SU-DHL-6 (cell line): ENCODE measurements at regions not wholly inside any gene's neighbourhood (a gene's known extent, or its start where the extent isn't known, plus 50 kb on each side); places are given as distances from the start of the nearest gene placed in this dataset.

Source experiments
- H2AFZ ChIP-seq: fragments of 200-600 bp; sonication (generic); 2 replicates; pipeline ENCODE4 v1.6.1; 2014; ENCODE audit warnings: low read depth, mild to moderate bottlenecking, moderate library complexity, mixed read lengths, antibody characterized with exemption, low read length; ENCODE audit not compliant: severe bottlenecking
- H3F3A ChIP-seq: fragments of 200-600 bp; shearing (Covaris generic); 2 replicates; pipeline ENCODE4 v1.6.0; 2016; ENCODE audit warnings: antibody characterized with exemption, mild to moderate bottlenecking; ENCODE audit not compliant: insufficient read depth
- H3K27ac ChIP-seq: fragments of 200-600 bp; sonication (generic); 2 replicates; pipeline ENCODE4 v1.5.1; 2016; ENCODE audit warnings: low read depth, mild to moderate bottlenecking, low read length, moderate library complexity, mixed read lengths
- H3K27me3 ChIP-seq: fragments of 200-600 bp; sonication (generic), shearing (Covaris generic); 2 replicates; pipeline ENCODE4 v1.6.0; 2014; ENCODE audit warnings: mild to moderate bottlenecking, low read length
- H3K36me3 ChIP-seq: fragments of 200-600 bp; sonication (generic); 2 replicates; pipeline ENCODE4 v1.6.1; 2014; ENCODE audit warnings: mild to moderate bottlenecking, low read length, mixed read lengths
- H3K4me2 ChIP-seq: fragments of 300-600, 200-600 bp; shearing (Covaris generic), sonication (generic); 2 replicates; pipeline ENCODE4 v1.6.0; 2014; ENCODE audit warnings: low read length, low read depth, mild to moderate bottlenecking; ENCODE audit not compliant: poor library complexity, severe bottlenecking
- H3K4me3 ChIP-seq: fragments of 200-600 bp; sonication (generic); 2 replicates; pipeline ENCODE4 v1.5.1; 2014; ENCODE audit warnings: antibody characterized with exemption, low read length, mild to moderate bottlenecking, mixed read lengths; ENCODE audit not compliant: insufficient read depth, poor library complexity, severe bottlenecking
- H3K79me2 ChIP-seq: fragments of 200-600 bp; sonication (generic); 2 replicates; pipeline ENCODE4 v1.6.1; 2014; ENCODE audit warnings: mild to moderate bottlenecking, low read length, moderate library complexity; ENCODE audit not compliant: insufficient read depth
- H3K9ac ChIP-seq: fragments of 200-600 bp; sonication (generic); 2 replicates; pipeline ENCODE4 v1.7.0; 2014; ENCODE audit warnings: mild to moderate bottlenecking, low read length
- H3K9me2 ChIP-seq: fragments of 200-600 bp; sonication (generic); replicated peaks from 2 replicates; pipeline ENCODE4 v1.6.1; 2014; ENCODE audit warnings: low read length; ENCODE audit not compliant: insufficient read depth
- H3K9me3 ChIP-seq: fragments of 200-600 bp; sonication (generic); 2 replicates; pipeline ENCODE4 v1.6.1; 2014; ENCODE audit warnings: low read length, mixed read lengths; ENCODE audit not compliant: insufficient read depth
- H4K20me1 ChIP-seq: fragments of 200-600 bp; sonication (generic); 2 replicates; pipeline ENCODE4 v1.6.1; 2014; ENCODE audit warnings: low read depth, mild to moderate bottlenecking, antibody characterized with exemption, low read length, moderate library complexity, mixed read lengths
- EZH2phosphoT487 ChIP-seq: fragments of 200-600 bp; sonication (generic), shearing (Covaris generic); conservative IDR thresholded peaks from 2 replicates; pipeline ENCODE4 v1.6.1; 2018; ENCODE audit warnings: mild to moderate bottlenecking, antibody characterized with exemption, low read length, moderate library complexity, mixed read lengths
- TF ChIP-seq, protein P1 (sequence below): fragments of 200-600 bp; sonication (generic); IDR thresholded peaks from one replicate; pipeline ENCODE4 v1.5.1; 2017; ENCODE audit warnings: antibody characterized with exemption, mild to moderate bottlenecking, low read length, moderate library complexity; ENCODE audit not compliant: insufficient read depth, poor library complexity, severe bottlenecking

DNA sequence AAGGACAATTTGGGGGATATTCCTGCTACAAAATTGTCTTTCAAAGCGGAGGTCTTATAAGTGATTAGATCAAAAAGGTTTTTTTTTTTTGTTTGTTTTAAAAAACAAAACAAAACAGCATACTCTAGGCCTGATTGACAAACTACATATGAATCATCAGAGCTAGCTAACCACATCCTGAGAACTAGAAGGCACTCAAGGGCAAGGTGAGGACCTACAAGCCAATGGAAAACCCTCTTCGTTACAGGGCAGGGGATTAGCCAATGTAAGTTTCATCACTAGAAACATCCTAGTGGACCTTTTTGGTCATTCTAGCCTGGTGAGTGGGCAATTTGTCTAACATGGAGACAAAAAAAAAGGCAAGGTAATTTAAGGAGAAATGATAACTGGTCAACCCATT lies 428.6 kb downstream of the RFC3 start:
- Histone ChIP-seq H2AFZ (no peak overlapping the region), H3K4me2 (no peak overlapping the region), H4K20me1 (no peaks in the 10 kb centered on the region; the same call in 1 of the 2 replicates), H3K9me2 (no peaks in the 10 kb centered on the region), H3K79me2 (no peaks in the 10 kb centered on the region), H3K9me3 (no peaks in the 10 kb centered on the region), H3K4me3 (no peak overlapping the region), H3K27me3 (no peaks in the 10 kb centered on the region), H3K27ac (no peak overlapping the region), H3K9ac (no peak overlapping the region), H3K36me3 (no peaks in the 10 kb centered on the region), H3F3A (no peaks in the 10 kb centered on the region)
- TF ChIP-seq, protein P1, sequence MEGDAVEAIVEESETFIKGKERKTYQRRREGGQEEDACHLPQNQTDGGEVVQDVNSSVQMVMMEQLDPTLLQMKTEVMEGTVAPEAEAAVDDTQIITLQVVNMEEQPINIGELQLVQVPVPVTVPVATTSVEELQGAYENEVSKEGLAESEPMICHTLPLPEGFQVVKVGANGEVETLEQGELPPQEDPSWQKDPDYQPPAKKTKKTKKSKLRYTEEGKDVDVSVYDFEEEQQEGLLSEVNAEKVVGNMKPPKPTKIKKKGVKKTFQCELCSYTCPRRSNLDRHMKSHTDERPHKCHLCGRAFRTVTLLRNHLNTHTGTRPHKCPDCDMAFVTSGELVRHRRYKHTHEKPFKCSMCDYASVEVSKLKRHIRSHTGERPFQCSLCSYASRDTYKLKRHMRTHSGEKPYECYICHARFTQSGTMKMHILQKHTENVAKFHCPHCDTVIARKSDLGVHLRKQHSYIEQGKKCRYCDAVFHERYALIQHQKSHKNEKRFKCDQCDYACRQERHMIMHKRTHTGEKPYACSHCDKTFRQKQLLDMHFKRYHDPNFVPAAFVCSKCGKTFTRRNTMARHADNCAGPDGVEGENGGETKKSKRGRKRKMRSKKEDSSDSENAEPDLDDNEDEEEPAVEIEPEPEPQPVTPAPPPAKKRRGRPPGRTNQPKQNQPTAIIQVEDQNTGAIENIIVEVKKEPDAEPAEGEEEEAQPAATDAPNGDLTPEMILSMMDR: no peak
- no peak for TF ChIP-seq EZH2phosphoT487

GRCh38 chr13:34247596-34247995 lies 429.6 kb downstream of the RFC3 start:
- Histone ChIP-seq H3K4me2 (no peak overlapping the region), H3K9me2 (no peaks in the 10 kb centered on the region), H3K9ac (no peak overlapping the region), H3K9me3 (no peaks in the 10 kb centered on the region), H3K27me3 (no peaks in the 10 kb centered on the region), H3K27ac (no peak overlapping the region), H4K20me1 (no peaks in the 10 kb centered on the region; the same call in 1 of the 2 replicates), H3K79me2 (no peaks in the 10 kb centered on the region), H2AFZ (no peak overlapping the region), H3K4me3 (no peak overlapping the region), H3K36me3 (no peaks in the 10 kb centered on the region), H3F3A (no peaks in the 10 kb centered on the region)
- no peak for TF ChIP-seq EZH2phosphoT487
- TF ChIP-seq, protein P1: no peak

GRCh38 chr13:34249546-34250039 lies 431.6 kb downstream of the RFC3 start:
- H3K9me2 ChIP-seq: no peaks in the 10 kb centered on the region
- no peaks in the 10 kb centered on the region for H3F3A ChIP-seq
- H3K9ac ChIP-seq: no peak overlapping the region
- no peak overlapping the region for H3K27ac ChIP-seq
- H2AFZ ChIP-seq: no peak overlapping the region
- H3K4me3 ChIP-seq: no peak overlapping the region
- no peaks in the 10 kb centered on the region for H3K36me3 ChIP-seq
- no peaks in the 10 kb centered on the region for H3K79me2 ChIP-seq
- no peak overlapping the region for H3K4me2 ChIP-seq
- TF ChIP-seq, protein P1: no peak
- no peak for TF ChIP-seq EZH2phosphoT487
- H3K27me3 ChIP-seq: no peaks in the 10 kb centered on the region
- H4K20me1 ChIP-seq: no peaks in the 10 kb centered on the region; the same call in 1 of the 2 replicates
- H3K9me3 ChIP-seq: no peaks in the 10 kb centered on the region
